ENCODE measurements at regions not wholly inside any gene's neighbourhood (a gene's known extent, or its start where the extent isn't known, plus 50 kb on each side); places are given as distances from the start of the nearest gene placed in this dataset.

GRCh38 chr2:19559596-19560240 lies 201.3 kb upstream of the OSR1 start (continued):
- peak; percentile 45; the same call in 1 of the 2 replicates for TF ChIP-seq FOXP4 (CRISPR knock-in tag; IDR thresholded peaks at IDR 0.05)
- 0 out of 2 replicates have a peak, but pooled peaks have one; percentile 10 for TF ChIP-seq FOXO1 (CRISPR knock-in tag; IDR thresholded peaks at IDR 0.05)
- TF ChIP-seq SOX6 (IDR thresholded peaks at IDR 0.05): no peak
- 0 out of 2 replicates have a peak, but pooled peaks have one; percentile 24 for TF ChIP-seq SOX6 (CRISPR knock-in tag; IDR thresholded peaks at IDR 0.05)
- TF ChIP-seq ZNF816 (CRISPR knock-in tag; IDR thresholded peaks at IDR 0.05; ENCODE audit: borderline replicate concordance): no peak
- TF ChIP-seq GATAD2A (CRISPR knock-in tag; IDR thresholded peaks at IDR 0.05): peak; percentile 30; the same call in 1 of the 2 replicates
- peak; percentile 47; the same call in 1 of the 2 replicates for TF ChIP-seq SOX5 (CRISPR knock-in tag; IDR thresholded peaks at IDR 0.05; ENCODE audit: borderline replicate concordance)
- TF ChIP-seq ZNF33A (CRISPR knock-in tag; IDR thresholded peaks at IDR 0.05; ENCODE audit: borderline replicate concordance): no peak
- no peak for TF ChIP-seq BHLHE40 (IDR thresholded peaks at IDR 0.05; ENCODE audit: low read length)
- no peak for TF ChIP-seq ZFX (CRISPR knock-in tag; IDR thresholded peaks at IDR 0.05; ENCODE audit: low read depth)
- no peak for TF ChIP-seq ZNF501 (CRISPR knock-in tag; IDR thresholded peaks at IDR 0.05)
- peak; percentile 36; the same call in 1 of the 2 replicates for TF ChIP-seq ETV5 (CRISPR knock-in tag; IDR thresholded peaks at IDR 0.05; ENCODE audit: borderline replicate concordance)
- no peak for TF ChIP-seq ZNF296 (CRISPR knock-in tag; conservative IDR thresholded peaks at IDR 0.05)

- DNase-seq (ENCODE audit: low spot score) (no peak), FAIRE-seq (no peak), ATAC-seq (no peak)
- in situ Hi-C loops (cut with HindIII; ENCODE audit: extremely low pct_ligation_motif_present, low pct_unique_long_range_greater_than_20kb) (no loop called here), intact Hi-C loops (cut with micrococcal nuclease; ENCODE audit: unreplicated experiment) (no loop called here)
- ChIA-PET POLR2A (no interaction called here), CTCF (ENCODE audit: low intra/inter-chr PET ratio, low total read pairs) (no interaction called here)
- Histone ChIP-seq H2AFZ (ENCODE audit: low read length) (no peak overlapping the region), H3K9me3 (ENCODE audit: low read length) (no peaks in the 10 kb centered on the region), H3K27me3 (ENCODE audit: control insufficient read depth in 1 of 2, insufficient read depth in 2 of 2, low read length in 2 of 2) (peaks cover 3 to 15% of the 10 kb centered on the region in 2 experiments; a peak in 2 of 5 replicates), H3K9ac (ENCODE audit: insufficient read depth, low read depth, low read length) (no peak overlapping the region), H3K4me1 (ENCODE audit: insufficient read depth, low read length) (peaks cover 16% of the 10 kb centered on the region), H3K79me2 (ENCODE audit: insufficient read depth, low read length) (no peaks in the 10 kb centered on the region), H3K4me3 (replicated peaks in 1 of 3; ENCODE audit: insufficient read depth in 1 of 3, low read depth in 2 of 3, low read length in 3 of 3) (no peak overlapping the region), H3K4me2 (ENCODE audit: low read depth, low read length) (no peak overlapping the region), H3K27ac (ENCODE audit: extremely low read length, insufficient read depth, low read length) (no peak overlapping the region), H4K20me1 (ENCODE audit: insufficient read depth, low read length) (no peaks in the 10 kb centered on the region), H3K36me3 (replicated peaks in 1 of 2; ENCODE audit: control insufficient read depth in 1 of 2, insufficient read depth in 2 of 2, low read length in 2 of 2) (no peaks in the 10 kb centered on the region)
- no TSS peak for BruUV-seq (replicated peaks)
- WGBS (ENCODE audit: low lambda C conversion rate): 46% methylated on average over 2 of the region's 2 CpGs
- no peak for TF ChIP-seq ZNF101 (CRISPR knock-in tag; IDR thresholded peaks at IDR 0.05; ENCODE audit: borderline replicate concordance, low read depth)
- TF ChIP-seq ZFP41 (CRISPR knock-in tag; IDR thresholded peaks at IDR 0.05; ENCODE audit: borderline replicate concordance): no peak
- no peak for TF ChIP-seq HOXA9 (CRISPR knock-in tag; IDR thresholded peaks at IDR 0.05; ENCODE audit: borderline replicate concordance)
- no peak for TF ChIP-seq ZNF546 (CRISPR knock-in tag; conservative IDR thresholded peaks at IDR 0.05)
- no peak for TF ChIP-seq ZNF724P (CRISPR knock-in tag; IDR thresholded peaks at IDR 0.05; ENCODE audit: borderline replicate concordance)
Measured at GRCh38 chr2:19556648-19557047, 198.2 kb upstream of the OSR1 start.

Data from HepG2 (cell line).